NAMALWA (cell line): ENCODE measurements at regions not wholly inside any gene's neighbourhood (a gene's known extent, or its start where the extent isn't known, plus 50 kb on each side); places are given as distances from the start of the nearest gene placed in this dataset.

Experiments
- DNase-seq: peaks from one replicate; pipeline ENCODE4 v3.0.0-alpha.2; 2015; ENCODE audit warnings: low spot score

DNA sequence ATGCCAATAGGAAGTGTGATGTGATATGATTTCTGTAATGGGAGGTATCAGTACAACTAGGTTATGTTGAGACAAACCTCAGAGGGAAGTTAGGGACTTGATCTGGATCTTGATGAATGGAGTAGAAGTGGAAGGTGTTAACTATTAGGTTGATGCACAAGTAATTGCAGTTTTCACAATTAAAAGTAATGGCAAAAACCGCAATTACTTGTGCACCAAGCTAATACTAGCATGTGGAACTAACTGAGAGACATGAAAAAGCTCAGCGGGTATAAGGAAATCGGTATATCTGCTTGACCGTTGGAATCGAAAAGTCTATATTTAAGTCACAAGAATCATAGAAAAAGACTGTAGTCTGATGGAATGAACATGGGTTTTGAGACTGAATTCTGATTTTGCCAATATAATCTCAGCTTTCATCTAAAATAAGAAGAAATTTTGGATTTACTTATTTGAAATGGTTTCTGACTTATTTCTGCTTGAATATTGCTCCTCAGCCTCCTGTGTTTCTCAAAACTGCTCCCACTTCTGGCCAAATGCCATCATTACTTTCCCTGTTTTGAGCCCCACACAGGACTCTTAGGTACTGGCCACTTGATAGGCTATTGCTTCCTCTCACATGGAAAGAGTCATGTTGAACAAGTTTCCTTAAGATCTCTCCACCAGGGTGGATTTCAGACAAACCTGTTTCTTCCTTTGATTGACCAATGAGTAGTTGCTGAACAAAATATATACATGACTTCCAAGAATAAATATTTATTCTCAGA, 271.5 kb upstream of the COL8A1 start:
- DNase-seq: peak; percentile 9

DNA sequence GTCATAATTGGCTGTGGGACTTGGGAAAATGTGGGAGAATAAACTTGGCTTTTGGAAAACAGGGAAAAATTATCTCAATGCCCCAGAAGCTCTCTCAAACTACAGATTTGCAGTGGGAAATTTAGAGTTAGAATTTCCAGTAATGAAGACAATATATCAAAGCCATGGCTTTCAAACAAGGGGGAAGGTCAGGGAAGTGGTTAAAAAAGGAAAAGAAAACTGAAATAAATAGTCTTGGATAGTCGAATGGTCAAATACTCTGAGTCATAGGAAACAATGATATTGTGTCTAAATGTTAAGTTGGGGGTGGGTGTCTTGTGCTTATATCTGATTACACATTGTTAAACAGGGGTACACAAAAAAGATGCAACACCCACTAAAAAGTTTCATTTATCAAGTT, 272.4 kb upstream of the COL8A1 start:
- no peak for DNase-seq

GRCh38 chr3:99365396-99365795, 273.0 kb upstream of the COL8A1 start:
- no peak for DNase-seq

- DNase-seq: no peak
Measured at GRCh38 chr3:99357131-99357530, 281.3 kb upstream of the COL8A1 start.

DNA sequence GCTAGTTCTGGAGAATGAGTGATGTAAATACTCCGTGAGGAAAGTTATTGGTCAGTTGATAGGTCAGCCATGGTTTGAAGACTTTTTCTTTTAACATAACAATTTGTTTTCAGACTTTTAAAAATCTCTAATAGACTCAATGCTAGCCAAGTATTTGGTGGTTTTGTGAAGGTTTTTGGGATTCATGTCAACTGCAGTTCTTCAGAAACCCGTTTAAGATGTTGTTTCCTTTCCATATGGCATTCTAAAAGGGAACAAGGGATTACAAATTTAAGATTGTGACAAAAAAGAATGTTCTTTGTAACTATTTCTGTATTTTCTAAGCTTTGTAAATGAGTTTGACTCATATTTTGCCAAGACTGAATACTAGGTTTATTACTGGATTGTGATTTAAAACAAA, 281.7 kb upstream of the COL8A1 start:
- no peak for DNase-seq

GRCh38 chr3:99355465-99355864, 282.9 kb upstream of the COL8A1 start:
- DNase-seq: no peak

GRCh38 chr3:99352811-99353210, 285.6 kb upstream of the COL8A1 start:
- no peak for DNase-seq

GRCh38 chr3:99351122-99351521, 287.3 kb upstream of the COL8A1 start:
- DNase-seq: no peak

GRCh38 chr3:99348451-99348850, 289.9 kb upstream of the COL8A1 start:
- DNase-seq: no peak

DNA sequence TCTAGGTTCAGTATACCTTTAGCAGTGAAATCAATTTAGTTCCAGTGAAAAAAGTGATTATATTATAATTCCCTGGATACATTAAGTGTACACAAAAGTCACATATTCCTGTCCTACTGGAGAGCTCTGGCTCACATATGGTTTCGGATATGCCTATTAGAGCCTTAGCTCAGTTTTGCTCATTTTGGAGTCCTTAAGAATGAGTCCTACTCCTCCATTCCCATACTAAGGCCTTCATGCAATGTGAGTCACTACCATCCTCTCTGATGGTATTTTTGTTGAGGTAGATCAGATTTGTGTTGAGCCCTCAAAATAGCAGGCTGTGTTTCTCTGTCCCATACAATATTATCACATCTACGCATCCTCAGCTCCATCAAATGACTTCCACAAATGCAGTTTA, 294.2 kb upstream of the COL8A1 start:
- DNase-seq: no peak

GRCh38 chr3:99342383-99342782, 296.0 kb upstream of the COL8A1 start:
- DNase-seq: no peak

DNA sequence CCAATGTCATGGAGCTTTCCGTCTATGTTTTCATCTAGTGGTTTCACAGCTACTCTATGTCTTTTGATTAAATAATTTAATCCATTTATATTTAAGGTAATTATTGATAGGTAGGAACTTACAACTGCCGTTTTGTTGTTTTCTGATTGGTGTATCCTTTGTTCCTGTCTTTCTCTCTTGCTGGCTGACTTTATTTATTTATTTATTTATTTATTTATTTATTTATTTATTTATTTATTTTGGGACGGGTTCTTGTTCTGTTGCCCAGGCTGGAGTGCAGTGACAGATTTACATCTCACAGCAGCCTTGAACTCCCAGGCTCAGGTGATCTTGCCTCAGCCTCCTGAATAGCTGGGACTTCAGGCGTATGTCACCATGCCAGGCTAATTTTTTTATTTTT, 299.2 kb upstream of the COL8A1 start:
- no peak for DNase-seq

- DNase-seq: no peak
Measured at GRCh38 chr3:99332718-99333117, 305.7 kb upstream of the COL8A1 start.

- no peak for DNase-seq
Measured at GRCh38 chr3:99332276-99332675, 306.1 kb upstream of the COL8A1 start.

GRCh38 chr3:99330924-99331532, 307.4 kb upstream of the COL8A1 start:
- no peak for DNase-seq

GRCh38 chr3:99330281-99330680, 308.1 kb upstream of the COL8A1 start:
- no peak for DNase-seq

- no peak for DNase-seq
Measured at GRCh38 chr3:99325402-99325801, 313.0 kb upstream of the COL8A1 start.

GRCh38 chr3:99324636-99325203, 313.7 kb upstream of the COL8A1 start:
- DNase-seq: no peak

GRCh38 chr3:99323940-99324339, 314.5 kb upstream of the COL8A1 start:
- no peak for DNase-seq

- no peak for DNase-seq
Measured at GRCh38 chr3:99322551-99322950, 315.8 kb upstream of the COL8A1 start.

DNA sequence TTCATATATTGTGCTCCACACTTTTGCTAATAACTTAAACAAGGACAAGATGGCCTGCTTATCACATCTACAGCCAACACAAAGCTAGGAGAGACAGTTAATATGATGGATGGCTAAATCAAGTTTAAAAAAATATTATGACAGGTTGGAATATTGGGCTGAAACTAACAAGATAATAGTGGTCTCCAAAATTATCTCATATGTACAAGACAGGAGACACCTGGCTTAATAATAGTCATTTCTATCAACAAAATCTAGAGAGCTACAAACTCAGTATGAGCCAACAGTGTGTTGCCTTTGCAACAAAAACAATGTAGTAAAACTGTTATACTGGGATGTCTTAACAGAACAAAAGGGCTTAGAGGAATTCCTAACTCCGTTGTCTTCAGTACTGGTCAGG, 317.1 kb upstream of the COL8A1 start:
- no peak for DNase-seq

GRCh38 chr3:99319961-99320360, 318.4 kb upstream of the COL8A1 start:
- no peak for DNase-seq

GRCh38 chr3:99319450-99319849, 318.9 kb upstream of the COL8A1 start:
- no peak for DNase-seq

- no peak for DNase-seq
Measured at GRCh38 chr3:99317201-99317600, 321.2 kb upstream of the COL8A1 start.
